OCI-LY3 (cell line): ENCODE measurements at regions not wholly inside any gene's neighbourhood (a gene's known extent, or its start where the extent isn't known, plus 50 kb on each side); places are given as distances from the start of the nearest gene placed in this dataset.

Source experiments
- H2AFZ ChIP-seq: fragments of 200-600, 300-600 bp; shearing (Covaris generic); 2 replicates; pipeline ENCODE4 v1.6.0; 2014; ENCODE audit warnings: antibody characterized with exemption, low read depth, low read length
- H3K27ac ChIP-seq: fragments of 200-600, 300-600 bp; sonication (generic); 2 replicates; pipeline ENCODE4 v1.5.1; 2014; ENCODE audit warnings: mild to moderate bottlenecking, low read length, moderate library complexity, mixed read lengths
- H3K27me3 ChIP-seq: fragments of 200-600, 300-600 bp; sonication (generic); 2 replicates; pipeline ENCODE4 v1.6.1; 2014; ENCODE audit warnings: low read depth, low read length, mixed read lengths
- H3K36me3 ChIP-seq: fragments of 200-600, 300-600 bp; sonication (generic); replicated peaks from 2 replicates; pipeline ENCODE3; 2014; ENCODE audit warnings: low read depth, low read length, mixed read lengths
- H3K4me1 ChIP-seq: fragments of 300-600, 200-600 bp; sonication (generic); 2 replicates; pipeline ENCODE4 v1.6.1; 2014; ENCODE audit warnings: low read length, mixed read lengths
- H3K4me2 ChIP-seq: fragments of 200-600, 300-600 bp; sonication (generic); 2 replicates; pipeline ENCODE4 v1.6.1; 2014; ENCODE audit warnings: low read length, mixed read lengths
- H3K4me3 ChIP-seq: fragments of 300-600, 200-600 bp; sonication (generic); 2 replicates; pipeline ENCODE4 v1.5.1; 2014; ENCODE audit warnings: antibody characterized with exemption, mild to moderate bottlenecking, low read length, moderate library complexity
- H3K79me2 ChIP-seq: fragments of 300-600, 200-600 bp; shearing (Covaris generic); 2 replicates; pipeline ENCODE4 v1.6.1; 2014; ENCODE audit warnings: mild to moderate bottlenecking, low read length, mixed read lengths
- H3K9ac ChIP-seq: fragments of 300-600, 200-600 bp; shearing (Covaris generic); 2 replicates; pipeline ENCODE4 v1.6.0; 2014; ENCODE audit warnings: mild to moderate bottlenecking, low read length, moderate library complexity
- H3K9me3 ChIP-seq: fragments of 200-600, 300-600 bp; shearing (Covaris generic); 2 replicates; pipeline ENCODE4 v1.6.1; 2014; ENCODE audit warnings: low read length, mixed read lengths; ENCODE audit not compliant: insufficient read depth
- H4K20me1 ChIP-seq: fragments of 200-600, 300-600 bp; sonication (generic); 2 replicates; pipeline ENCODE4 v1.6.1; 2016; ENCODE audit warnings: low read length, mixed read lengths; ENCODE audit not compliant: insufficient read depth
- CTCF ChIP-seq: fragments of 200-600, 300-600 bp; sonication (generic); IDR thresholded peaks from 2 replicates; pipeline ENCODE4 v1.5.1; 2014; ENCODE audit warnings: antibody characterized with exemption, low read length, low read depth
- EZH2phosphoT487 ChIP-seq: fragments of 200-600 bp; shearing (Covaris generic); IDR thresholded peaks from 2 replicates; pipeline ENCODE4 v1.6.1; 2018; ENCODE audit warnings: antibody characterized with exemption, mixed run types, low read depth

GRCh38 chr1:116322752-116323405 lies 50.2 kb upstream of the ATP1A1 start:
- Histone ChIP-seq H3K9me3 (no peaks in the 10 kb centered on the region), H3K4me1 (peaks cover 5% of the 10 kb centered on the region; the same call in 1 of the 2 replicates), H3K4me2 (no peak overlapping the region), H3K36me3 (no peaks in the 10 kb centered on the region), H3K27me3 (no peaks in the 10 kb centered on the region), H2AFZ (no peak overlapping the region), H3K4me3 (no peak overlapping the region), H3K27ac (no peak overlapping the region), H4K20me1 (no peaks in the 10 kb centered on the region), H3K9ac (no peak overlapping the region), H3K79me2 (no peaks in the 10 kb centered on the region)
- TF ChIP-seq EZH2phosphoT487 (no peak), CTCF (no peak)
